ENCODE measurements at regions not wholly inside any gene's neighbourhood (a gene's known extent, or its start where the extent isn't known, plus 50 kb on each side); places are given as distances from the start of the nearest gene placed in this dataset.

DNA sequence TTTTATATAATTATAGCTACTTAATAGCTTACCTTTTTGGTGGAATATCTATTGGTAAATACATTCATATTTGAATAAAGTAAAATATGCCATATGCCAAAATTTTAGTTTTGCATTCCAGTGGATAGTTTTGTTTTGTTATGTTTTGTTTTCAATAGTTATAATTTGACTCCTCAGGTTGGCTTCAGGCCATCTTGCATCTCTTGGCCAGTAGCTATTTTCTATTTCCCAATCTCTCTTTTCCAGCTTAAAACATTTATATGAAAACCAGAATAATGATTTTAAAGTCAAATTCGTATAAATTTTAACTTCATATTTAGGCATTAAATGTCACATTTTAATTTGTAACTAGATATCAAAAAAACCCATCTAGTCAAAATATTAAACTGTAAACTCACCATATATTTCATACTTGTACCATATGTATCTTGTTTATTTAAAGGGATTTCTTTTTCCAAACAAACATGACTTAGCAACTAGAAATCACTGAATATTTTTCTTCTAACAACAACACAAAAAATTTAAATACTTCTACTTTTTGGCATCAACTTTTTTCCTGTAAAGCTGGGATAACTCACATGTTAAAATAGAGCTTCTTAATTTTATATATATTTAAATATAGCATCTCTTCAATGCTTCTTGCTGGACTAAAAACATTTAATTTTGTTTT lies 1209.6 kb downstream of the PCDH7 start:
- no peak for TF ChIP-seq GATA2 (IDR thresholded peaks at IDR 0.05; ENCODE audit: low read depth, low read length)
- no peak for TF ChIP-seq GATA3 (IDR thresholded peaks at IDR 0.05; ENCODE audit: low read depth, low read length)

DNA sequence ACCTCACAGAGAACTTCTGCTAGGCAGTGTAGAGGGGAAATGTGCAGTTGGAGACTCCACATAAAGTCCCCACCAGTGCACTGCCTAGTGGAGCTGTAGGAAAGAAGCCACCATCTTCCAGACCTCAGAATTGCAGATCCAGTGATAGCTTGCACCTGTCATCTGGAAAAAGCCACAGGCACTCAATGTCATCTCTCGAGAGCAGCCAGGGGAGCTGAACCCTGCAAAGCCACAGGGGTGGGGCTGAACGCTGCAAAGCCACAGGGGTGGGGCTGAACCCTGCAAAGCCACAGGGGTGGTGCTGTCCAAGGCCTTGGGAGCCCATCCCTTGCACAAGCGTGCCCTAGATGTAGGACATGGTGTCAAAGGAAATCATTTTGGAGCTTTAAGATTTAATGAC lies 1226.3 kb downstream of the PCDH7 start:
- TF ChIP-seq GATA3 (IDR thresholded peaks at IDR 0.05; ENCODE audit: low read depth, low read length) (no peak), GATA2 (IDR thresholded peaks at IDR 0.05; ENCODE audit: low read depth, low read length) (no peak)

GRCh38 chr4:31947101-31947500 lies 1226.9 kb downstream of the PCDH7 start:
- no peak for TF ChIP-seq GATA3 (IDR thresholded peaks at IDR 0.05; ENCODE audit: low read depth, low read length)
- no peak for TF ChIP-seq GATA2 (IDR thresholded peaks at IDR 0.05; ENCODE audit: low read depth, low read length)

- TF ChIP-seq GATA2 (IDR thresholded peaks at IDR 0.05; ENCODE audit: low read depth, low read length) (no peak), GATA3 (IDR thresholded peaks at IDR 0.05; ENCODE audit: low read depth, low read length) (no peak)
Observed at GRCh38 chr4:31949045-31949444, 1228.9 kb downstream of the PCDH7 start.

DNA sequence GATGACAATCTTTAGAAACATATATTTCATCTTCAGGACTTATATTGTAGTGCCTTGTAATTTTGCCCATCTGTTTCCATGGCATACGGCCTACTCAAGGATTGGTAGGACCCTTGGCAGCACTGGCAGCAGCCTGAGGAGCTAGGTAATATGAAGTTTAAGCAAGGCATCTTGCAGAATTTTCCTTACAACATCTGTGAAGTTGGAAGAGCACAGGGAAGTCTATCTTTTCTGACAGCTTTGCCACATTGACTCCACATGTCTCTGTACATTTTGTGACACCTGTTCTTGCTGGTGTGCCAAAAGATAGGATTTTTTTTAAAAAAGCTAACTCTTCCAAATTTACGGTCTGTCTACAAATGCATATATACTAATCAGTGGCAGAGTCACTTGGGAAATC lies 1235.2 kb downstream of the PCDH7 start:
- TF ChIP-seq GATA2 (IDR thresholded peaks at IDR 0.05; ENCODE audit: low read depth, low read length): no peak
- no peak for TF ChIP-seq GATA3 (IDR thresholded peaks at IDR 0.05; ENCODE audit: low read depth, low read length)

DNA sequence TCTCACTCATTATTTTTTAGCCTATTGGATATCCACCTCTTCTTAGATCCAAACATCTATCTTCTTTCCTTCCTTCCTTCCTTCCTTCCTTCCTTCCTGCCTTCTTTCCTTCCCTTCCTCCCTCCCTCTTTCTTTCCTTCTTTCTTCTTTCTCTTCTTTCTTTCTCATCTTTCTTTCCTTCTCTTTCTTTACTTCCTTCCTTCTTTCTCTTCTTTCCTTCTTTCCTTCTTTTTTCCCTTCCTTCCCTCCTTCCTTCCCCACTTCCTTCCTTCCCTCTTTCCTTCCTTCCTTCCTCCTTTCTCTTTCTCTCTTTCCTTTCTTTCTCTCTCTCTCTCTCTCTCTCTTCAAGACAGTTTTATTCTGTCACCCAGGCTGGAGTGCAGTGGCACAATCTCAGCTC lies 1239.8 kb downstream of the PCDH7 start:
- TF ChIP-seq GATA3 (IDR thresholded peaks at IDR 0.05; ENCODE audit: low read depth, low read length) (no peak), GATA2 (IDR thresholded peaks at IDR 0.05; ENCODE audit: low read depth, low read length) (no peak)

DNA sequence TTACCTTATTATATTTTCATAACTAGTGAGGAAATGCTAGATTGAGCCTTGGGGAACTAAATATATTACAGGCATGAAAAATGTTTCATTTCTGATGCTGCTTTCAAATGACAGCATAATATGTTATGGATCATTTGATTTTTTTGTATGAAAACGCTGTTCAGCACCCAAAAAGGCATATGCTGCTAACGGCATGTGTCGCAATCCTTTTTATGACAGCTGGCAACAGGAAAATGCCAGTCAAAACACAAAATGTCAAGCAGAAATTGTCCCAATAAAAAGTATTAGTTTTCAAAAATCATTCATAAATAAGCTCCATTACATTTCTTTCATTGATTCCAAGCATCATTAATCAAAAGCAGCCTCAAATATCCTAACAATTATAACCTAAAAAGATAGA lies 1244.5 kb downstream of the PCDH7 start:
- no peak for TF ChIP-seq GATA2 (IDR thresholded peaks at IDR 0.05; ENCODE audit: low read depth, low read length)
- TF ChIP-seq GATA3 (IDR thresholded peaks at IDR 0.05; ENCODE audit: low read depth, low read length): no peak

- no peak for TF ChIP-seq GATA3 (IDR thresholded peaks at IDR 0.05; ENCODE audit: low read depth, low read length)
- TF ChIP-seq GATA2 (IDR thresholded peaks at IDR 0.05; ENCODE audit: low read depth, low read length): no peak
Observed at GRCh38 chr4:31968842-31969241, 1248.7 kb downstream of the PCDH7 start.

- TF ChIP-seq GATA3 (IDR thresholded peaks at IDR 0.05; ENCODE audit: low read depth, low read length) (no peak), GATA2 (IDR thresholded peaks at IDR 0.05; ENCODE audit: low read depth, low read length) (no peak)
Observed at GRCh38 chr4:31974490-31975002, 1254.4 kb downstream of the PCDH7 start.

- TF ChIP-seq GATA2 (IDR thresholded peaks at IDR 0.05; ENCODE audit: low read depth, low read length) (no peak), GATA3 (IDR thresholded peaks at IDR 0.05; ENCODE audit: low read depth, low read length) (no peak)
Observed at GRCh38 chr4:31979988-31980387, 1259.8 kb downstream of the PCDH7 start.

DNA sequence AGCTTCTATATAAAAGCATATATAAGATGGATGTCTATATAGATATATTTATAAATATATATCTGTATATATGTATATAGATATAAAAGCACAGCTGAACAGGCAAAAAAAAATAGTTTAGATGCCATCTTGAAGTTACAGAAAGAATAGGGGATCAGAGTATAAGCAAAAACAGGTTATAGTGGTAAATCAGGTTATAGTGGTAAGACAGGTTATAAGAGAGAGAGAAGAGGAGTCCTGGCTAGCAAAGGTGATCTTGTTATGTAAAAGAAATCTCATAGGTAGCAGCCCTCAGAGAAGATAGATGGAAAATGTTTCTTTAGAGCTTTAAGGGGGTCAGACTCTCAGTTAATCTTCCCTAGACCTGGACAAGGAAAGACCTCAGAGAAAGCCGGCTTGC lies 1263.1 kb downstream of the PCDH7 start:
- TF ChIP-seq GATA2 (IDR thresholded peaks at IDR 0.05; ENCODE audit: low read depth, low read length): no peak
- TF ChIP-seq GATA3 (IDR thresholded peaks at IDR 0.05; ENCODE audit: low read depth, low read length): no peak

DNA sequence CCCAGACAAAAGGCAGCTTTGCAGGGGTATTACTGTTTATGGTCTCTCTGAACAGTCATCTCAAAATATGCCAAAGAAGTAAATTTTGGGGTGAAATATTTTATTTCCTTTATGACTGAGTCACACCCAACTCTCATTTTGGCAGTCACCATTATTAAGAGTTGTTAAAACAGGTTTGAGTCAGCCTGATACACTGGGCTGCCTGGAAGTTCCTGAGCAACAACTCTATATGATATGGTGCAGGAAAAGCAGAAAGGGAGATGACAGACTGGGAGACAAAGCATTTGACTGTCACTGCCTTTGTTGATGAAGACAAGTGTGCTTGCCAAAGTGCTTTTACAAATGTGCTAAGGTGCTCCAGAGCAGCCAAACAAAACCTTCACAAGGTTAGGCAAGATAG lies 1263.5 kb downstream of the PCDH7 start:
- TF ChIP-seq GATA2 (IDR thresholded peaks at IDR 0.05; ENCODE audit: low read depth, low read length) (no peak), GATA3 (IDR thresholded peaks at IDR 0.05; ENCODE audit: low read depth, low read length) (no peak)

GRCh38 chr4:31984872-31985271 lies 1264.7 kb downstream of the PCDH7 start:
- TF ChIP-seq GATA3 (IDR thresholded peaks at IDR 0.05; ENCODE audit: low read depth, low read length) (no peak), GATA2 (IDR thresholded peaks at IDR 0.05; ENCODE audit: low read depth, low read length) (no peak)

DNA sequence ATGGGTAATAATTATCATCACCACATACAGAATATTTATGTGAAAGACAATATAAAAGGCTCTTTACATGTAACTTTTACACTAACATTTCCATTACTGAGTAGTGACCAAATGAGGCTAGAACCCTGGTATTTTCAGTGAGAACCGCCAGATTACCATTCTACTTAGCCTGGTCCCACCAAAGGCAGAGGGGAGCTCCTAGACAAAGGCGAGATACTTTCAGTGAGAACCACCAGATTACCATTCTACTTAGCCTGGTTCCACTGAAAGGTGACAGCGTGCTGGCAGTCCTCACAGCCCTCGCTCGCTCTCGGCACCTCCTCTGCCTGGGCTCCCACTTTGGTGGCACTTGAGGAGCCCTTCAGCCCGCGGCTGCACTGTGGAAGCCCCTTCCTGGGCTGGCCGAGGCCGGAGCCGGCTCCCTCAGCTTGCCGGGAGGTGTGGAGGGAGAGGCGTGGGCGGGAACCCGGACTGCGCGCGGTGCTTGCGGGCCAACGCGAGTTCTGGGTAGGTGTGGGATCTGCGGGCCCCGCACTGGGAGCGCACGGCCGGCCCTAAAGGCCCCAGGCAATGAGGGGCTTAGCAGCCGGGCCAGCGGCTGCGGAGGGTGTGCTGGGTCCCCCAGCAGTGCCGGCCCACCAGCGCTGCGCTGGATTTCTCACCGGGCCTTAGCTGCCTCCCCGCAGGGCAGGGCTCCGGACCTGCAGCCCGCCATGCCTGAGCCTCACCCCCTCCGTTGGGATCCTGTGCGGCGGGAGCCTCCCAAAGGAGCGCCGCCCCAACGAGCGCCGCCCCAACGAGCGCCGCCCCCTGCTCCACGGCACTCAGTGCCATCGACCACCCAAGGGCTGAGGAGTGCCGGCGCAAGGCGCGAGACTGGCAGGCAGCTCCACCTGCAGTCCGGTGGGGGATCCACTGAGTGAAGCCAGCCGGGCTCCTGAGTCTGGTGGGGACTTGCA lies 1276.1 kb downstream of the PCDH7 start:
- TF ChIP-seq GATA2 (IDR thresholded peaks at IDR 0.05; ENCODE audit: low read depth, low read length) (no peak), GATA3 (IDR thresholded peaks at IDR 0.05; ENCODE audit: low read depth, low read length) (no peak)

- TF ChIP-seq GATA2 (IDR thresholded peaks at IDR 0.05; ENCODE audit: low read depth, low read length) (no peak), GATA3 (IDR thresholded peaks at IDR 0.05; ENCODE audit: low read depth, low read length) (no peak)
Observed at GRCh38 chr4:31998807-31999206, 1278.6 kb downstream of the PCDH7 start.

Data from SH-SY5Y (cell line).